ENCODE measurements at regions not wholly inside any gene's neighbourhood (a gene's known extent, or its start where the extent isn't known, plus 50 kb on each side); places are given as distances from the start of the nearest gene placed in this dataset.

DNA sequence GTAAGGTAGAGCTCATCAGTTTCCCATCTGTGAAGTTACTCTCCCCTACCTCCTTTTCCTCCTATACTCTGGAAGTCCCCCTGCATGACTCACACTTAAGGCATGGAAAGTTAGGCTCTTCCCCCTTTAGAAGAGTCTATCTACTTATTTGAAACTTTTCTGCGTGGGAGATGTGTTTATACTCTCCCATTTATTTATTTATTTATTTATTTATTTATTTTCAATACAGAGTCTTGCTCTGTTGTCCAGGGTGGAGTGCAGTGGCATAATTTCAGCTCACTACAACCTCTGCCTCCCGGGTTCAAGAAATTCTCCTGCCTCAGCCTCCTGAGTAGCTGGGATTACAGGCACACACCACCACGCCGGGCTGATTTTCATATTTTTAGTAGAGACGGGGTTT, 107.5 kb upstream of the JCAD start:
- TF ChIP-seq, protein P1, sequence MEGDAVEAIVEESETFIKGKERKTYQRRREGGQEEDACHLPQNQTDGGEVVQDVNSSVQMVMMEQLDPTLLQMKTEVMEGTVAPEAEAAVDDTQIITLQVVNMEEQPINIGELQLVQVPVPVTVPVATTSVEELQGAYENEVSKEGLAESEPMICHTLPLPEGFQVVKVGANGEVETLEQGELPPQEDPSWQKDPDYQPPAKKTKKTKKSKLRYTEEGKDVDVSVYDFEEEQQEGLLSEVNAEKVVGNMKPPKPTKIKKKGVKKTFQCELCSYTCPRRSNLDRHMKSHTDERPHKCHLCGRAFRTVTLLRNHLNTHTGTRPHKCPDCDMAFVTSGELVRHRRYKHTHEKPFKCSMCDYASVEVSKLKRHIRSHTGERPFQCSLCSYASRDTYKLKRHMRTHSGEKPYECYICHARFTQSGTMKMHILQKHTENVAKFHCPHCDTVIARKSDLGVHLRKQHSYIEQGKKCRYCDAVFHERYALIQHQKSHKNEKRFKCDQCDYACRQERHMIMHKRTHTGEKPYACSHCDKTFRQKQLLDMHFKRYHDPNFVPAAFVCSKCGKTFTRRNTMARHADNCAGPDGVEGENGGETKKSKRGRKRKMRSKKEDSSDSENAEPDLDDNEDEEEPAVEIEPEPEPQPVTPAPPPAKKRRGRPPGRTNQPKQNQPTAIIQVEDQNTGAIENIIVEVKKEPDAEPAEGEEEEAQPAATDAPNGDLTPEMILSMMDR (IDR thresholded peaks at IDR 0.05), result no peak
- TF ChIP-seq SREBF2 (IDR thresholded peaks at IDR 0.05), result no peak
- no peak for TF ChIP-seq FOSB (CRISPR knock-in tag; IDR thresholded peaks at IDR 0.05)
- TF ChIP-seq POLR2A (IDR thresholded peaks at IDR 0.05; ENCODE audit: low read length), result no peak
- no peak for TF ChIP-seq NFE2L2 (conservative IDR thresholded peaks at IDR 0.05; ENCODE audit: low read length)
- no peak for TF ChIP-seq NR3C1 (IDR thresholded peaks at IDR 0.05)
- TF ChIP-seq ZFP36 (IDR thresholded peaks at IDR 0.05; ENCODE audit: borderline replicate concordance, partially characterized antibody), result no peak
- TF ChIP-seq HDAC2 (IDR thresholded peaks at IDR 0.05), result no peak
- TF ChIP-seq CEBPB (IDR thresholded peaks at IDR 0.05), result no peak
- TF ChIP-seq RCOR1 (IDR thresholded peaks at IDR 0.05; ENCODE audit: low read depth, low read length), result no peak
- TF ChIP-seq EHMT2 (IDR thresholded peaks at IDR 0.05; ENCODE audit: low read depth), result no peak
- no peak for TF ChIP-seq JUN (IDR thresholded peaks at IDR 0.05)
- TF ChIP-seq ZC3H11A (IDR thresholded peaks at IDR 0.05), result peak; percentile 43
